Fibroblast of skin of right quadriceps (primary cell): ENCODE measurements at regions not wholly inside any gene's neighbourhood (a gene's known extent, or its start where the extent isn't known, plus 50 kb on each side); places are given as distances from the start of the nearest gene placed in this dataset.

Source experiments
- DNase-seq: peaks from one replicate; pipeline ENCODE4 v3.0.0-alpha.2; 2013

- no peak for DNase-seq
Measured at GRCh38 chr3:102238362-102238761, 196.5 kb upstream of the ZPLD1 start.

- no peak for DNase-seq
Measured at GRCh38 chr3:102240720-102241119, 194.1 kb upstream of the ZPLD1 start.

GRCh38 chr3:102248981-102249705, 185.7 kb upstream of the ZPLD1 start:
- no peak for DNase-seq

- no peak for DNase-seq
Measured at GRCh38 chr3:102255736-102256135, 179.1 kb upstream of the ZPLD1 start.

GRCh38 chr3:102258666-102259227, 176.1 kb upstream of the ZPLD1 start:
- no peak for DNase-seq

GRCh38 chr3:102259663-102260062, 175.2 kb upstream of the ZPLD1 start:
- DNase-seq, result no peak

- DNase-seq, result no peak
Measured at GRCh38 chr3:102265720-102266119, 169.1 kb upstream of the ZPLD1 start.

- no peak for DNase-seq
Measured at GRCh38 chr3:102269406-102269805, 165.4 kb upstream of the ZPLD1 start.

GRCh38 chr3:102290241-102290640, 144.6 kb upstream of the ZPLD1 start:
- DNase-seq, result no peak

- DNase-seq, result no peak
Measured at GRCh38 chr3:102295756-102296155, 139.1 kb upstream of the ZPLD1 start.

GRCh38 chr3:102297072-102297658, 137.7 kb upstream of the ZPLD1 start:
- no peak for DNase-seq

- DNase-seq, result no peak
Measured at GRCh38 chr3:102299125-102299877, 135.5 kb upstream of the ZPLD1 start.

- no peak for DNase-seq
Measured at GRCh38 chr3:102301155-102301880, 133.5 kb upstream of the ZPLD1 start.

- no peak for DNase-seq
Measured at GRCh38 chr3:102302020-102302419, 132.8 kb upstream of the ZPLD1 start.

GRCh38 chr3:102304550-102304949, 130.3 kb upstream of the ZPLD1 start:
- DNase-seq, result no peak

GRCh38 chr3:102307442-102307841, 127.4 kb upstream of the ZPLD1 start:
- DNase-seq, result no peak

- peak; percentile 26 for DNase-seq
Measured at GRCh38 chr3:102329066-102329465, 105.7 kb upstream of the ZPLD1 start.

- DNase-seq, result no peak
Measured at GRCh38 chr3:102329561-102329960, 105.3 kb upstream of the ZPLD1 start.

- DNase-seq, result no peak
Measured at GRCh38 chr3:102332205-102332604, 102.6 kb upstream of the ZPLD1 start.

- no peak for DNase-seq
Measured at GRCh38 chr3:102332934-102333333, 101.9 kb upstream of the ZPLD1 start.

GRCh38 chr3:102336130-102336529, 98.7 kb upstream of the ZPLD1 start:
- DNase-seq, result peak; percentile 3

GRCh38 chr3:102339671-102340070, 95.1 kb upstream of the ZPLD1 start:
- DNase-seq, result no peak

GRCh38 chr3:102346897-102347296, 87.9 kb upstream of the ZPLD1 start:
- no peak for DNase-seq
